ENCODE measurements at regions not wholly inside any gene's neighbourhood (a gene's known extent, or its start where the extent isn't known, plus 50 kb on each side); places are given as distances from the start of the nearest gene placed in this dataset.
A peak's percentile ranks its signal among the peaks of the same experiment; 100 is the strongest.

GRCh38 chr16:6593799-6594198 lies 738.8 kb upstream of the RBFOX1 start:
- DNase-seq, result no peak

- DNase-seq, result no peak
These were observed 756.0 kb upstream of the RBFOX1 start for GRCh38 chr16:6576606-6577005.

GRCh38 chr16:6576113-6576512 lies 756.5 kb upstream of the RBFOX1 start:
- no peak for DNase-seq

GRCh38 chr16:6574146-6574545 lies 758.5 kb upstream of the RBFOX1 start:
- no peak for DNase-seq

GRCh38 chr16:6573577-6573976 lies 759.1 kb upstream of the RBFOX1 start:
- peak in 2 of 3 donors; percentile 10 to 16 for DNase-seq

GRCh38 chr16:6571044-6571443 lies 761.6 kb upstream of the RBFOX1 start:
- no peak for DNase-seq

GRCh38 chr16:6570530-6570929 lies 762.1 kb upstream of the RBFOX1 start:
- no peak for DNase-seq

- DNase-seq, result no peak
These were observed 769.7 kb upstream of the RBFOX1 start for GRCh38 chr16:6562986-6563385.

GRCh38 chr16:6560306-6561100 lies 772.1 kb upstream of the RBFOX1 start:
- DNase-seq, result no peak

- DNase-seq, result no peak
These were observed 774.0 kb upstream of the RBFOX1 start for GRCh38 chr16:6558661-6559060.

GRCh38 chr16:6558126-6558525 lies 774.5 kb upstream of the RBFOX1 start:
- no peak for DNase-seq

GRCh38 chr16:6557353-6558023 lies 775.2 kb upstream of the RBFOX1 start:
- no peak for DNase-seq

- DNase-seq, result no peak
These were observed 783.2 kb upstream of the RBFOX1 start for GRCh38 chr16:6549415-6549814.

- DNase-seq, result no peak
These were observed 784.1 kb upstream of the RBFOX1 start for GRCh38 chr16:6548507-6548906.

GRCh38 chr16:6547131-6547530 lies 785.5 kb upstream of the RBFOX1 start:
- no peak for DNase-seq

- DNase-seq, result no peak
These were observed 787.3 kb upstream of the RBFOX1 start for GRCh38 chr16:6545329-6545728.

GRCh38 chr16:6541267-6541666 lies 791.4 kb upstream of the RBFOX1 start:
- DNase-seq, result no peak

- DNase-seq, result no peak
These were observed 796.2 kb upstream of the RBFOX1 start for GRCh38 chr16:6536411-6536810.

GRCh38 chr16:6531067-6531466 lies 801.6 kb upstream of the RBFOX1 start:
- DNase-seq, result no peak

GRCh38 chr16:6528217-6528616 lies 804.4 kb upstream of the RBFOX1 start:
- no peak for DNase-seq

GRCh38 chr16:6527646-6528045 lies 805.0 kb upstream of the RBFOX1 start:
- DNase-seq, result no peak

- DNase-seq, result no peak
These were observed 808.1 kb upstream of the RBFOX1 start for GRCh38 chr16:6524501-6524900.

GRCh38 chr16:6517020-6517720 lies 815.5 kb upstream of the RBFOX1 start:
- no peak for DNase-seq

All from muscle of back (tissue), 3 donors.